NCI-H2029 (cell line): ENCODE measurements at regions not wholly inside any gene's neighbourhood (a gene's known extent, or its start where the extent isn't known, plus 50 kb on each side); places are given as distances from the start of the nearest gene placed in this dataset.

Experiments used
- DNase-seq: peaks from one replicate; lab custom pipeline; 2025; lab: John Stamatoyannopoulos, UW

DNA sequence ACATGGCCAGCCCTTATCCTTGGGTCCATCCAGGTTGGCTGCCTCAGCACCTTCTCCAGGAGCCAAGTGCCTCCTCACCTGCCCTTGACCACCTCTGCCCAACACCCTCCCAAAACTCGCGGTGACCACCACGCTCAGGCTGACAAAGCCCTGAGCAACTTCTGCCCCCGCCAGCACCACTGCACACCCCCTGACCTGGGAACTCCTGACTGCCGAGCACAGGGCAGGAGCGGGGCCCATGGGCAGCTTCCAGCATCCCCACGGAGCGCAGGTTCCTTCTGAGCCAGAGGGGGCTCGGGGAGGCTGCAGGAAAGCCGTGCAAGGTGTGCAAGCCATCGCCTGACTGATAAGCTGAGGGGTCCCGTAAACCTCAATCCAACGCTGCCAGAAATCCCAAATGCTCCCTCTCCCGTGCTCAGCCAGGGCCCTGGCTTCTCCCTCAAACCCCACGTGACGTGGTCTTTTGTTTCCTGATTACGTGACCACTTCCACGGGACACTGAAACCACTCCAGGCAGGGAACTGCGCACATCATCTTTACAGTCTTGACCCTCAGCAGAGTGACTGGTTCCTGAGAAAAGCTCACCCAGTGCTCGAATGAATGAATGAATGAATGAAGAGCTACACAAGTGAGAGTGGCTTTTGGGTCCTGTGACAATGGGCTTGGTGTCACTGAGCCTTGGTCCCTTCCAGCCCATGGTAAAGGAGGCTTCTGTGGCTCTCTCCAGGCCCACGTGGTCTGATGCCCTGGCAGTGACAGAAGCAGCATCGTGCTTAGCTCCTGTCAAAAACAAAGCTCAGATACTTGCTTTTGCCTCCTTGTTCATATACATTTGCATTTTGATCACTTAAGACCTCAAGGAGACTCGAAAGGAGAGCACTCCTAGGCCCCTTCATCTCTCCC lies 249.8 kb upstream of the PPP2R2D start:
- no peak for DNase-seq

- DNase-seq: no peak
These were observed 249.0 kb upstream of the PPP2R2D start for GRCh38 chr10:131651674-131652437.

DNA sequence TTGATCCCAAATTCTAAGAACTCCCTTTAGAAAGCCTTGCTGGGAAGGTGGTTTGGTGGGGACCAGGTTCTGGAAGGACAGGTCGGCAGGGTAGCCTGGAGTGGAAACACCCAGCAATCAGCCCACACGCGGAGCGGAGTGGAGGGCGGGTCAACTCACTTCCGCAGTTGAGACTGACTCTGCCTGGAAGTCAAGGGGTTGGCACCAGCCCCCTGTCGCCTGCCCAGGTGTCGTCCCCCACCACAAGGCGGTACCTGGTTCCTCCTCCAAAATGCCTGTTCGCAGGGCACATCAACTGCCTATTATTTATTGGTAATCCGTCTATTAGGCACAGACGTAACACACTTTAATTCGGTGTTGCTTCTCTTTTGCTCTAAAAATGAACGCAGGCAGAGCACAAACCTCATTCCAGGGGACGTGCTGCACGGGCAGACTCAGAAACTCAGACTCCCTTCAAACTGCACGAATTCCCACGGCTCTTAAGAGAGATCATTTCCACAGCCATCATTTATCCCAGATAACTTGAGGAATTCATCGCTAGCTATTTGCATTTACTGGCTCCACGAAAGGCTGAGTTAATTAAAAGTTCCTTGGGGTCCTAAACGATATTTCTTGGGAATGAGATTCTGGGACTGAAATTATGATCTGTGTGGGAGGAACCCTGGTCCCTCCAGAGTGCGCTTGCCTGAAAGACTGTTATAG lies 248.2 kb upstream of the PPP2R2D start:
- DNase-seq: no peak

GRCh38 chr10:131653140-131653539 lies 247.7 kb upstream of the PPP2R2D start:
- DNase-seq: no peak

DNA sequence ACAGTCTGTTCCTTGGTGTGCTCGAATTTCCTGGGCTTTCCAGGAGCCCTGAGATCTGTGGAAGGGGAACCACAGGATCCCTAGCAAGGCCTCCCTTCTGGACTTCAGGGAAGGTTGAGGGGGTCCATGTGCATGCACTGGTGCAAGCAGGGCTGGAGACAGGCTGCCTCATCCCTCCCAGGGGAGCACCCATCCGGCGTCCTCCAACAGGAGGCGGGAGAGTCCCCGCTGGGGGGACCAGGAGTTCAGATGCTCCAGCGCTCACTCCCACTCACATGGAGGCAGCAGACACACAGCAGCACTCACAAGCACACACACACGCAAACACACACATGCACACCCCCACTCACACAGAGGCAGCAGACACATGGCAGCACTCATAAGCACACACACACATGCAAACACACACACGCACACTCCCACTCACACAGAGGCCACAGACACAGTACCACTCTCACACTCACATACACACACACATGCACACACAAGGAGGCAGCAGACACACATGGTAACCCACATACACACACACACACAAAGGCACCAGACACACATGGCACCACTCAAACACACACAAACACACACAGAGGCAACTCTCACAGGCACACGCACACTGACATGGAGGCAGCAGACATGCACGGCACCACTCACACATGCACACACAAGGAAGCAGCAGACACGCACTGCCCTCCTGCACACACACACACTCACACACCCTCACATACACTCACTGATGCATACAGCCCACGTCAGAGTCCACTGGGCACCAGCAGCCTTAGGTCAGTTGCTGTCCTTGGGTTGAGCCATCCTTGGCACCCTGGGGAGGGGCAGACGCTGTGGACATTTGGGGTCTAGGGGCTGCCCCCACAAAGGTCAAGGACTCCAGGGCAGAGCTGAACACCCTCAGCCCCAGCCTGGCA lies 247.0 kb upstream of the PPP2R2D start:
- DNase-seq: no peak

- DNase-seq: no peak
These were observed 246.2 kb upstream of the PPP2R2D start for GRCh38 chr10:131654471-131655087.

- DNase-seq: no peak
These were observed 245.5 kb upstream of the PPP2R2D start for GRCh38 chr10:131655101-131655849.

DNA sequence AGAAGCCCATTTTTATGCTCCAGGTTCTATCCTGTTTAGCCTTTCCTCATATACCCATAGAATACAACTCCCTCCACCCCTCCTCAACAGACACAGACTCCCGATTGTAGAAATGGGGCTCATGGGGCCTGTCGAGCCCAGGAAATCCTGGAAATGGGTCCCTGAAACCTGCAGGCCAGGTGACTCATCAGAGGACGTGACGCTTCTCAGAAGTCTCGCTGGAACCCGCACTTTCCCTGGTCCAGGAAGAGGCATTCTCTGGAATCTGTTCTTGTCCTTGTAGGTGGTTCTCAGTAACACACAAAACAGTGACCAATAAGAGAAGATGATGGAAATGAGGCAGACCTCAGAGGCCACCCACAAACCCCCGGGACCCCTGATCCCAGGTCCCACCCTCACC lies 244.8 kb upstream of the PPP2R2D start:
- no peak for DNase-seq

DNA sequence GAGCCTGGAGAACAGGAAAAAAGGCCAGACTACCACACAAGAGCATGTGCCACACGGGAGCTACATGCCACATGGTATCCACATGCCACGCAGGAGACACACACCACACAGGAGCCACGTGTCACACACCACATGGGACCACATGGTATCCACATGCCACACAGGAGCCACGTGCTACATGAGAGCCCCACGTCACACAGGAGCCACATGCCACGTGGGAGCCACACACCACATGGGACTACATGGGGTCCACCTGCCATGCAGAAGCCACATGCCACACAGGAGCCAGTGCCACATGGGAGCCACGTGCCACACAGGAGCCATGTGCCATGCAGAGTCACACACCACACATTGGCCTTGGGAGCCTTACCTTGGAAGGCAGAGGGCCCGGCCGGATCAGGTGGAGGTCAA lies 244.4 kb upstream of the PPP2R2D start:
- DNase-seq: no peak

DNA sequence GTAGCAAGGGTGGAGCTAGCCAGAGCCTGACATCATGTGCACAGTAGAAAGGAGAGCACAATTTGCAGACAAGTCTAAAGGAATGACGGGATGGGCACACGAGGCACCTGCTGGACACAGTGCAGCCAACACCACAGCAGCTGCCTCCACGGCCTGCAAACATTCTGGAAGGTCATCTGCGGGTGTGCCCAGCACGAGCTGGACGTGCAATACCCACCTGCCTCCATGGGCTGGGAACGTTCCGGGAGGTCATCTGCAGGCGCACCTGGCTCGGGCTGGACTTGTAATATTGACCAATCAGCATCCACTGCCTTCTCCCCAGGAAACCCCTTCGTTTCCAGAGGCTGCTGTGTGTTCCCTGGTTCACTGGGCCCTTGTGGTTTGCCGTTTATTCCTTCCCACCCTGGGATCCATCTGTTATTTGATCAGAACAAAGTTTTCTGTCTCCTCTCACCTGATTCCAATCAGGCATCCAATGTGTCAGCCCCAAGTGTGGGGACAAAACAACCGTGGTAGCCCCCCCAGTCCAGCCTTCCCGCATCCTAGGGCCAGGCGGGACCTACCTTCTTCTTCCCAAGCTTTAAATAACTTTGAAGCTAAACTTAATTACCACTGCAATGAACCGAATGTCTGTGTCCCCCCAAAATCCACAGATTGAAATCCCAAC lies 243.4 kb upstream of the PPP2R2D start:
- no peak for DNase-seq

DNA sequence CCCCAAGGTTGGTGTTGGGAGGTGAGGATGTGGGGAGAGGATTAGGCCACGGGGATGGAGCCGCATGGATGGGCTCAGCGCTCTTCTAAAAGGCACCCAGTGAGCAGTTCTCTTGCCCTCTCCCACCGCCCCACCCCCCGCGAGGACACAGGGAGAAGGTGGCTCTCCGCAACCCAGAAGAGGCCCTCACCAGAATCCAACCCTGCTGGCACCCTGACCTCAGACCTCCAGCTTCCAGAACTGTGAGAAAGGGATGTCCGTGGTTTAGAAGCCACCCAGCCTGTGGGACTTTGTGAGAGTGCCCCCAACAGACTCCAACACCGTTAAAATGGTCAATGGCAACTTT lies 242.8 kb upstream of the PPP2R2D start:
- no peak for DNase-seq

DNA sequence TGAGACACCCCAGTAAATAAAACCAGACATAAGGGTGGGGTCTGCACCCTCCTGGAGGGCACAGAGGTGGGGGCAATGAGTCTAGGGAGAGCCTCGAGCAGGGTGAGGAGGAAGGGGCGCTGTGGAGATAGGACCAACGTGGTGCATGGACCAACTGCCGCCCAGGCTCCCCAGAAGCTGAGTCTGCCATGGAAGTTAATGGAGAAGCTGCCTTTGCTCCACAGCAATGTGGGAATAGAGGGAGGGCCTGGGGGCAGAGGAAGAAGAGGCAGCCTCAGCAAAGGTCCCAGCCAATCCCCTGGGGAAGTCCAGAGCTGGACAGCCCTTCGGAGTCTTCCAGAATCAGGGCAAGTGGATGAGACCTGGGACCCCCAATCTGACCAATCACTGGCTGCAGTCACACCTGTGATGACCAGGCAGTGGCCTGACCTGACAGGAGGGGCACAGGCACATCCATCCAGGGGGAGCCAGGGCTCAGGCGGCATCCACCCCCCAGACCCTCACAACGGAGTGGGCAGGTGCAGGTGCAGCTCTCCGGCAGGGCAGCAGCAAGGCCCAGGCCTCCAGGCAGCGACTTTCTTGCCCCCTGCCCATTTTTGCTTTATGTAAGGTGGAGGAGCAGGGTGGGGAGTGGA lies 242.2 kb upstream of the PPP2R2D start:
- no peak for DNase-seq

DNA sequence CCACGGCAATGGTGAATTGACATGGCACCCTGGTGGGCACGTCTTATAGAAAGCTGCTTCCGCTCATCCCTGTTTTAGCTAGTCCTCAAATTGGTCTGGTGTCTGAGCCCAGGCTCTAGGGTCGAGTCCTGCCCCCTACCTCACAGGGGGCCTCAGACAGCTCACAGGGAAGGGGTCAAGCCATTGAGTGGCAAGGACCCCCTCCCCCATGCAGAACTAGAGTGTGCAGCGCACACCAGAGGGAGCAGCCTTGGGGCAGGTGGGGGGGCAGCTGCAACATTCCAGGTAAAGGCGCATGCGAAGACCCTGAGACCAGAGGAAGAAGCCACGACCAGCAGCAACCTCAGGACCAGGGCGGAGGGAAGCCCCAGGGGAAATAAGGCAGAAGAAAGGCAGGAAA lies 240.4 kb upstream of the PPP2R2D start:
- no peak for DNase-seq

- DNase-seq: no peak
These were observed 238.0 kb upstream of the PPP2R2D start for GRCh38 chr10:131662851-131663250.

DNA sequence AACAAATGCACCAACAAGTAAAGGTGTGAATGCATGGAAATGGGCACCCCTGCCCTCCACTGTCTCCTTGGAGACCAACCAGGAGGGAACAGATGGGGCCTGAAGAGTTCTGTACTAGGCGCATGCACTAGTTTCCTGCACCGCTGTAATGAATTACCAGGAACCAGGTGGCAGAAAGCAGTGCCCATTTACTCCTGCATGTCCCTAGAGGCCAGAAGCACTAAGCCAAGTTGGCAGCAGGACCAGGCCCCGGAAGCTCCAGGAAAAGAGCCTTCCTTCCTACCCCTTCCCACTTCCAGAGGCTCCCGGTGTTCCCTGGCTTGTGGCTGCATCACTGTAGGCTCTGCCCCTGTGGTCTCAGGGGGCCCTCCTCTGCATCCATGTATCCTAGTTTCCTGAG lies 237.5 kb upstream of the PPP2R2D start:
- no peak for DNase-seq

- DNase-seq: no peak
These were observed 234.7 kb upstream of the PPP2R2D start for GRCh38 chr10:131666091-131666490.

GRCh38 chr10:131667047-131667446 lies 233.8 kb upstream of the PPP2R2D start:
- DNase-seq: no peak

GRCh38 chr10:131667561-131667960 lies 233.2 kb upstream of the PPP2R2D start:
- DNase-seq: no peak

DNA sequence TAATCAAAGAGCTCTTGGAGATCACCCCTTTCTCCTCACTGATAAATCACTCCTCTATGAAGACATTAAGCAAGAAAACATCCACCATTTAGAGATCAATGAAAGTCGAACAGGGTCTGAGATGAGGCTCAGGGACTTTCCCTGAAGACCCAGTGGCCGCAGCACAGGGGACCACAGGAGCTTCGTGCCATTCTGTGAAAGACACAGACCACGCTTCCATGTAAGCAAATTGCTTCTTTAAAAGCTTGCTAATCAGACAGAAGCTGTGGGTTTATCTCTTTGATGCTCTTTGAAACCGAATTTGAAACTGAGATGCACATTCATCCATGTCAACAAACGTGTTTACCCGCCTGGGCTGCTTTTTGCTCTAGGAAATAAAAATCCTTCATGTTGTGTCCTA lies 231.9 kb upstream of the PPP2R2D start:
- DNase-seq: no peak
